ENCODE measurements at regions not wholly inside any gene's neighbourhood (a gene's known extent, or its start where the extent isn't known, plus 50 kb on each side); places are given as distances from the start of the nearest gene placed in this dataset.

DNA sequence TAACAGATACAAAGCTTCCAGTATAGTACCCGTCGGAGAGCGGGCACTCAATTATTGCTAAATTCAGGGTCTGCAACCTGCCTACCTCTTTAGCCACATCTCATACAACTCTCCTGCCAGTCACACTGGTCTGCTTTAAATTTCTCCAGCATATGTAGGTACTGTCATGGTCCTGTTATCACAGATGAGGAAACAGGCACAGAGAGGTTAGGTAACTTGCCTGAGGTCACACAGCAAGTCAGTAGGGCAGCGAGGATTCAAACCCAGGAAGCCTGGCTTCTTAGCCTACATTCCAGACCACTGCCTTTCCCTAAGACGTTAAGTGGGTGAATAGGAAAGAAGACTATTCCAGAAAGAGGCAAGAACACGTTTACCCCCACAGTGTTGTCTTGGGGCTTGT lies 186.0 kb upstream of the NFIB start:
- TF ChIP-seq EP300 (IDR thresholded peaks at IDR 0.05), result no peak
- TF ChIP-seq, protein P1, sequence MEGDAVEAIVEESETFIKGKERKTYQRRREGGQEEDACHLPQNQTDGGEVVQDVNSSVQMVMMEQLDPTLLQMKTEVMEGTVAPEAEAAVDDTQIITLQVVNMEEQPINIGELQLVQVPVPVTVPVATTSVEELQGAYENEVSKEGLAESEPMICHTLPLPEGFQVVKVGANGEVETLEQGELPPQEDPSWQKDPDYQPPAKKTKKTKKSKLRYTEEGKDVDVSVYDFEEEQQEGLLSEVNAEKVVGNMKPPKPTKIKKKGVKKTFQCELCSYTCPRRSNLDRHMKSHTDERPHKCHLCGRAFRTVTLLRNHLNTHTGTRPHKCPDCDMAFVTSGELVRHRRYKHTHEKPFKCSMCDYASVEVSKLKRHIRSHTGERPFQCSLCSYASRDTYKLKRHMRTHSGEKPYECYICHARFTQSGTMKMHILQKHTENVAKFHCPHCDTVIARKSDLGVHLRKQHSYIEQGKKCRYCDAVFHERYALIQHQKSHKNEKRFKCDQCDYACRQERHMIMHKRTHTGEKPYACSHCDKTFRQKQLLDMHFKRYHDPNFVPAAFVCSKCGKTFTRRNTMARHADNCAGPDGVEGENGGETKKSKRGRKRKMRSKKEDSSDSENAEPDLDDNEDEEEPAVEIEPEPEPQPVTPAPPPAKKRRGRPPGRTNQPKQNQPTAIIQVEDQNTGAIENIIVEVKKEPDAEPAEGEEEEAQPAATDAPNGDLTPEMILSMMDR (IDR thresholded peaks at IDR 0.05), result no peak
- TF ChIP-seq POLR2AphosphoS5 (IDR thresholded peaks at IDR 0.05), result no peak
- no peak for TF ChIP-seq POLR2A (IDR thresholded peaks at IDR 0.05)
